ENCODE measurements at regions not wholly inside any gene's neighbourhood (a gene's known extent, or its start where the extent isn't known, plus 50 kb on each side); places are given as distances from the start of the nearest gene placed in this dataset.

GRCh38 chr9:79000230-79001002 is 571.3 kb upstream of the TLE4 start:
- no peak for DNase-seq

DNA sequence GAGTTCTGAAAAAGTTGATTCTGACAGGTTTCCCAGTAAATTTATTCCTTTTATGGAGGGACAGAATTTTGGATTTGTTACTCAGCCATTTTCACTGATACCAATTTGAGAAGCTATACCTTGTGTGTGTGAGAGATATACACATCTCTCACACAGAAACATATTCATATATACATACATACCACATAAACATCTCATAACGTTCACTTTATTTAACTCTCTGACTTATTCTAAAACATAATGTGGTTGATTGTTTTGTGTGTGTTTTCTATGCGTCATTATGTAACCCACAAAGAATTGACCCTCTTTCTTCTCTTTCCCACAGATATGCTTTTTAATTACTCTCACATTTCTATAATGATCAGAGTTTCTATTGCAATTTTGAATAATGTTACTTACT is 570.8 kb upstream of the TLE4 start:
- no peak for DNase-seq

DNA sequence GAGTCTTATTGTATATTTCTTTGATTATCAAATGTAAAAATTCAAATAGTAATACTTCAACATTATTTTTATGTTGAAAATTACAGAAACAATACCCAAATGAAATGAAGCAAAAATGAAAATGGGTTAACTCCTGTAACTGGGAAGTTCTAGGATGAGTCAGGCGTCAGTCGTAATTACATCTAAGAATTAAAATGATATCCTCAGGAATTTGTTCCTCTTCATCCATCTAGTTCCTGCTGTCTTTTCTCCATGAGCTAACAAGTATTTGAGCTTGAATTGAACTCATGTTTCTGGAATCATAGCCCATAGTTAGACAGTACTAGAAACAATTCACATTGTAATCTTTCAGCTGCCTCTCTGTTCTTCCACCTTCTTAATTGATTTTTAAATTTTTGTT is 568.3 kb upstream of the TLE4 start:
- DNase-seq: no peak

- DNase-seq: no peak
Observed at GRCh38 chr9:79004032-79004431, 567.7 kb upstream of the TLE4 start.

DNA sequence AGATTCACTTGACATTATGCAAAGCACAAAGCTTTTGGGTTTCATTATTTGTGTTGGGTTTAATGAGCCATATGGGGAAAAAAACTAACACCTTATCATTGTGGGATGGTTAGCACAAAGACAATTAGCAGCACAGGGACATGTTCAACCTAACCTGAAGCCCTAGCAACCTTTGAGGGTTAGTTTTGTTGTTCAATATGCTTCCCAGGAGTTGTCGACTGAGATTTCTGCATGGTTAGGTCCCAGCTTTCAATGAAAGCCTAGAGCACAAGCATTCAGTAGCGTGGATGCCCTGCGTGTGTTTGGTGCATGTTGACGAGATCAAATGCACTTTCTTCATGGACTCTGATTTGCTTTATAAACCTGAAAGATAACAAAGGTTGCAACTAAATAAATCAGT is 565.2 kb upstream of the TLE4 start:
- no peak for DNase-seq

DNA sequence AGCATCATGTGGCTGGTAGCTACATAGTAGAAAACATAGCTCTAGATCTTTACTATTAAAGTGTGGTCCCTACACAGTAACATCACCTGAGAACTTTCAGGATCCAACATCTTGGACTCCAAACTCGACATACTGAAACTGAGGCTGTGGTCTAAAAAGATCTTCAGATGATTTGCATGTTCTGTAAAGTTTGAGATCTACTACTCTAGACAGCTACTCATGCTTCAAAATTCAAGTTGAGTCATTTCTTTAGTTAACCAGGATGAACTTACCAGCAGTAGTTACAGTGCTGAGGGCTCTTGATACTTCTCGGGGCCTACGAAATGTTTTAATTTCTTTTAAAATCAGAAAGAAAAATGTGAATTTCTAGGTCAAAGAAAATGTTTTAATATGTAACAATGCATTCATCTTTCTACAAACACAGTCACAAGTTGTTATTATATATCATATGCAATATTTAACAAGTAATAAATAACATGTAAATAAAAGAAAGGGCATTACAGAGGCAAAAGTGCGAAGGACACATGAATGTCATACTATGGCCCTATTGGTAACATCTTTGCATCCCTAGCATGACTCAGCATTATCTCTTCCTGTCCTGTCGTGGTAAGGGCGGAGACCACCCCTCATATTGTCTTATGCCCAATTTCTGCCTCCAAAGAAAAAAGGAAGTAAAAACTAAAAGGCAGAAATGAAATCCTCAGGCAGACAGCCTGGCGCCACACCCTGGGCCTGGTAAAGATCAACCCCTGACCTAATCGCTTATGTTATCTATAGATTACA is 563.9 kb upstream of the TLE4 start:
- DNase-seq: no peak

DNA sequence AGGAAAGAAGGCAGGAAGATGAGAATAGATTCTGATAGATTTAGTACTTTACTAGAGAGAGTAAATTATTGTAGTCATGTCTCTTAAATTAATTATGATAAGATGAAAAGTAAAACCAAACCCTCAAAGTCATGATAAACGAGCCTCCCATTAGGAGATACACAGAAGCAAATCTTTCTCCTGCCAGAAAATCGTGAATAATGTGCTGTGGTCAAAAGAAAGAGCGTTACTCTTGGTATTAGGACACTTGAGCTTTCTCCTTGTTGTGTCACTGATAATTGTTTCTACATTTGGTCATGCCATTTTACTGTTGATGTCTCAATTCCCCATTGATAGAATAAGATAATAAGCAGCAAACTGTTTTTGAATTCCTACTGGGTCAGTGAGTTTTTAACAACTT is 562.8 kb upstream of the TLE4 start:
- DNase-seq: no peak

DNA sequence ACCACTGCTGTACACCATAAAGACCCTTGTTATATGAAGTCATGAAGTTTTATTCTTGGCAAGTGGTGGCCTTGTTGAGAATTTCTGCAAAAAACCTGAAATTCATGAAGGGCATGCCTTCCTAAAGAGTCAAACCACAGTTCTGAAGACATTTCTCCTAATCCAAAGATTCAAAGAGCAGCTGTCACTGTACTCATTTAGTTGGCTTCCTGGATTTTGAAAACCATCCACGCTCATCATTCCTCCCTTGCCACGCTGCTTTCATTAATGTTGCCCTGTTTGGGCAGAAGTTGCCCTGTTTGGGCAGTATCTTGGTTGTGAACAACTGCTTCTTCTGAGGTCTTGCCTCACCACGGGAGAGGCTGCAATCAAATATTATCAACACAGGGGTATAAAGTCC is 560.3 kb upstream of the TLE4 start:
- no peak for DNase-seq

- no peak for DNase-seq
Observed at GRCh38 chr9:79012561-79012960, 559.2 kb upstream of the TLE4 start.

GRCh38 chr9:79013715-79014610 is 557.8 kb upstream of the TLE4 start:
- no peak for DNase-seq

DNA sequence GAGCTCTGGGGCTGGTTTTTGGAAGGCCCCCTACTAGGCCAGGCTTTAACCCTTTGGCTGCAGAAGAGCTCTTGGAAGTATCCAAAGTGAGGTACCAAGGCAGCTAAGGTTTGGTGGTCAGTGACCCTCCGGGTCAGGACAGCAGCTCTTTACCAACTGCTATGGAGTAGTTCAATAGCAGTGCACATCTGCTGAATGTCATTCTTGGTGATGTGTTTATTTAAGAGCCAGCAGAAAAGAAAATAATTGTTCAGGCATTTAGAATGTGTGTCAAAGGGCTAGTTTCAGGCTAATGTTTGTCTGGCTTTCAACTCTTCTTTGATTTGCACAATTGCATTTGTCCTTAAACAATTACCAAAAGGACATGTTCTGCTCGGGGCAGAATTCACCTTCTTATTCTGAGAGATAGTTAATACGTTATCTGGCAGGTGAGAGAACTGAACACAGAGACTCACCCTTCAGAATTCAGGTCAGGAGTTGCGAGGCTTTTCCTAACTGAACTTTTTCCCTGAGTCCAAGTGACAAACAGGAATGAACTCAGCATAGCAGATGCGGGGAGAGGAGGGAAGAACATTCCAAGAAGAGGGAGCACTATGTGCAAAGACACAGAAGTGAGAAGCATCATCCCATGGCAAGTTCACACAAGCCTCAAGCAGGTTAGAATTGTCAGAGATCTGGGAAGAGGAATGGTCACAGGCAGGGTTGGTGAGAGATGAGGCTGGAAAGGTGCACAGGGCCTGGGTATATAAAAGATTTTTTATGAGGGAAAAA is 556.7 kb upstream of the TLE4 start:
- DNase-seq: no peak

GRCh38 chr9:79015951-79016350 is 555.8 kb upstream of the TLE4 start:
- DNase-seq: no peak

- no peak for DNase-seq
Observed at GRCh38 chr9:79020276-79020675, 551.5 kb upstream of the TLE4 start.

DNA sequence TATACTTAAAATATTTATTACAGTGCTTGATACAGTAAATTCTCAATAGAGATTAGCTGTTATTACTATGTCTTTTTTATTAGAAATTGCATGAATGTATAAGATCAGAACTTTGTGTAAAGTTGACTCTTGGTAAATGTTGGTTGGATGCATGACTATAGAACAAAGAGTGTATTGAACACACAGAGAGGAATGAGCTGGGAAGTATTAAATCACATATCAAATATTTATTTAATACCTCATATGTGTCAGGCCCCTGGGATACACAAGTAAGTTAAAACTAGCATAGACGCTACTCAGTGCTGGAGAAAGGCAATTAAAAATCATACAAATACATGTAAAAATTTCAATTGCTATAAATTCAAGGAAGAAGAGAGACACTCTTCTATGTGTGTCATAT is 550.7 kb upstream of the TLE4 start:
- DNase-seq: no peak

DNA sequence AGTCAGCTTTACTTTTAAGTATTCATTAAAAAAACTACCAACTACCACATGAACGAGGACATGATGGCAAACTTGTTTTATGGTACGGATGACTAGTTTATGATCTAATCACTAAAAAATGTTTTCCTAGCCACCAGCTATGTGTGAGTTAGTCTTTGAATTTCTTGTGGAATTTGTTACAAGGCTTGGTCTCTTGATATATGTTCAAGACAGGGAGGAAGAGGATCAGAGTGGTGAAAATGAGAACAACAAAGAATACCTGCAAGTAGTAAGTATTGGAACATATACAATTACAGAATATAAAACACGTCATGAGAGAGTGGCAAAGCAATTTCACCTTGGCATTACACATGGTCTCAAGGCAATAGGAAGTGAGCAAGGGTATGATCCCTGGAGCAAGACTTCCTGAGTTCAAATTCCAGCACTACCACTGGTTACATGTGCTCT is 548.6 kb upstream of the TLE4 start:
- no peak for DNase-seq

DNA sequence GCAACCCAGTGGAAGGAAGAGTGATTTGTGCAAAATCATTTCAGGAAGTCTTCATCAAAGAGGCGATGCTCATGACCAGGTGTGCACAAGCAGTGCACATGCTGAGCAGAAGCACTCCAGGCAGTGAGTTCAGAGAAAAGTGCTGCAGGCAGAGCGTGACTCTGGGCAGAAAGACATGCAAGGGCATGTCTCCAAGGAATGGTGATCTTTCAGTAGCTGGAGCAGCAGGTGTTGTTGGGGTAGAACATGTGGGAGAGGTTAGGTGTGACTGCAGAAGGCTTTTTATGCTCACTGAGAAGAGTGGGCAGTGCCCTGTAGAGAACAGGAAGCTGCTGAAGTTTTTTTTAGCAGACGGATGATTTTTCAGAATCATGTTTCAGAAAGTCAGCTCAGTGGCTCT is 545.4 kb upstream of the TLE4 start:
- no peak for DNase-seq

- no peak for DNase-seq
Observed at GRCh38 chr9:79028101-79028500, 543.7 kb upstream of the TLE4 start.

DNA sequence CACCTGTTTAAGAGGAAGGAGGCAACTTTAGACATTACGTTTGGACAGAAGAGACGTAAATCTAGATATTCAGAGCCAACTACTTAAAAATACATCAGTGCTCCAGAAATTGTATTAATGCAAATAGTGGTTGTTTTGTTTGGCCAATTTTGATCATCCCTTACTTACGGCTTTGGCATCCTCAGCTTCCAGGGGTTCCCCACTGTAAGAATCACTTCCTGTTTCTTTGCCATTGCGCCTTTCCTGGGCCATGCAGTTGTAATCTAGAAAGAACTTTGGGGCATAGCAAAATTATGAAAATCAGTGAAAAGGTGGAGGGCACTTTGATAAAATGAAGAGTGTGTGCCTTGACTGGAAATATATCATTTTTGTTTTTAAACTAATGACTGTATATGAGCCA is 537.2 kb upstream of the TLE4 start:
- DNase-seq: no peak

- no peak for DNase-seq
Observed at GRCh38 chr9:79037338-79037737, 534.4 kb upstream of the TLE4 start.

DNA sequence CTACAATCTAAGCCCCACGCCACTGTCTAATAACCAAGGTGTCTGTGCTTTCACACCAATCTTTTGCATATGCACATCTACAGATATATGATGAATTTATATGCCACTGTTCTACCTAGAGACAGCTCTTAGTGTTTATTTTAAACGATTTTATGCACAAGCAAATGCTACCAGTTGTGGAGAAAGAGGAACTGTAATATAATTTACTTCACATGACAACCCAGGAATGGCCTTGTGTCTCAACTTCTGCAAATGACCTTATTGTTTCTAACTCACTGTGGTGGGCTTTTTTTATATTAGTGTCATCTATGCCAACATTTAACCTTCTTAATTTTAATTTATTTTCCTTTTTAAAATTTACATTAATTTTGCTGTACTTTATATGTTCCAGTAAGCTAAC is 531.1 kb upstream of the TLE4 start:
- DNase-seq: no peak

DNA sequence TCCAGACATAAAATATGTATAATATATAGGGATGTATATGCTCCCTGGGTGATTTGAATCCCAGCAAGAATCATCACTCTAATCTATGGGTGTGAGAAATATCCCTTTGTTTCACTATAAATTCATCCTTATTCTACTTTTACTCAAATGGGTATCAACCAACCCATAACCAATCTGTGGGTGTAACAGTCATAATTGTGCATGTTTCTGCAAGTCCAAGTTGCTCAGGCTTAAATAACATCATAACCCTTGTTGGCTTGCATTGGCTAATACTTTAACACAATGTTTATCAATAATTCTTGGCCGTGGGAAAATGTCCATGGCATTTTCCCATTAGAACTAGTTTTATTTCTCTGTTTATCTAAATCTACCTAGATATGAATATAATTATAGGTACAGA is 530.5 kb upstream of the TLE4 start:
- DNase-seq: no peak

DNA sequence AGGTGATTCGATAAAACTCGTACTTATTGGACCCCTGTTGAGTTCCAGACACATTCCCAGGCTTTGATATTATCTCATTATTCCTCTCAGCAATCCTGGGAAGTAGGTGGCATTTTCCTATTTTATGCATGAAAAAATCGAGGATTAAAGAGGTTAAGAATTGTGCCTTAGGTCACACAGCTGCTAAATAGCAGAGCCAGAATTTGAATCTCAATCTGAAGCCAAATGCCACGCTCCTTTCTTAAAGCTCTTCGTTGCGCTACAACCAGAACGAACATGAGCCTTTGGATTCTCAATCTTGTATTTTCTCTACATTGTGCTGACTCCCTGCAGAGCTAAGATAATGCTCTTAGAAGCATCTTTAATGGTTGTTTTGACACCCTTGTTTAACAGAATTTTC is 527.8 kb upstream of the TLE4 start:
- no peak for DNase-seq

DNA sequence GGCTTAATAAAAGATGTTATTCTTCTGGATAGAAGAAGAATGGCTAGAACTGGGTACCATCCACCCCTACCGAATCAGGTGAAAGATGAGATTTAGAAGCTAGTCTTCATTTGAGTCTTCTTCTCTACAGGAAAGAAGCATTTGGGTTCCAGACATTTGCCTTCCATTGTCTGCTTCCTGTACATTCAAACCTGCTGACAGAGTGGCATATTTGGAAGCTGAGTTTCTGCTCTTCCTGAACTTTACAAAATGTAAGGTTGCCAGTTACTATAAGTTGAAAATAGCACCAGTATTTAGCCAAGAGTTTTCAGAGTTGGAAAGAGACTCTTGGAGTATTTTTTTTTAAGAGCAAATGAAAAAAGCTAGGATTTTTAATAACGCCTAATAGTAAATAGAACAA is 525.4 kb upstream of the TLE4 start:
- DNase-seq: no peak

Data from suppressor macrophage treated with lipopolysaccharide for 4 hours (primary cell).